ENCODE measurements at regions not wholly inside any gene's neighbourhood (a gene's known extent, or its start where the extent isn't known, plus 50 kb on each side); places are given as distances from the start of the nearest gene placed in this dataset.

- Mint-ChIP-seq H3K4me3 (no peak overlapping the region), H3K36me3 (no peaks in the 10 kb centered on the region), H3K4me1 (no peaks in the 10 kb centered on the region), H3K9me3 (no peaks in the 10 kb centered on the region), H3K27me3 (ENCODE audit: low read depth) (peaks cover 16% of the 10 kb centered on the region), H3K27ac (no peak overlapping the region)
- no peak for DNase-seq (ENCODE audit: low spot score in 2 of 2, unreplicated experiment in 2 of 2)
- no peak for TF ChIP-seq CTCF (IDR thresholded peaks at IDR 0.05; ENCODE audit: unreplicated experiment)
These were observed 120.1 kb upstream of the SLC25A36 start for GRCh38 chr3:140821493-140821892.

- Mint-ChIP-seq H3K27me3 (ENCODE audit: low read depth) (peaks cover 16% of the 10 kb centered on the region), H3K27ac (no peak overlapping the region), H3K4me1 (no peaks in the 10 kb centered on the region), H3K36me3 (no peaks in the 10 kb centered on the region), H3K4me3 (no peak overlapping the region), H3K9me3 (no peaks in the 10 kb centered on the region)
- TF ChIP-seq CTCF (IDR thresholded peaks at IDR 0.05; ENCODE audit: unreplicated experiment): no peak
- DNase-seq (ENCODE audit: low spot score in 2 of 2, unreplicated experiment in 2 of 2): no peak
These were observed 119.1 kb upstream of the SLC25A36 start for GRCh38 chr3:140822401-140823047.

- no peak overlapping the region for H3K27ac Mint-ChIP-seq
- no peaks in the 10 kb centered on the region for H3K9me3 Mint-ChIP-seq
- no peak overlapping the region for H3K4me3 Mint-ChIP-seq
- DNase-seq (ENCODE audit: low spot score in 2 of 2, unreplicated experiment in 2 of 2): no peak
- H3K4me1 Mint-ChIP-seq: no peaks in the 10 kb centered on the region
- no peaks in the 10 kb centered on the region for H3K36me3 Mint-ChIP-seq
- TF ChIP-seq CTCF (IDR thresholded peaks at IDR 0.05; ENCODE audit: unreplicated experiment): no peak
- peaks cover 16% of the 10 kb centered on the region for H3K27me3 Mint-ChIP-seq (ENCODE audit: low read depth)
These were observed 118.5 kb upstream of the SLC25A36 start for GRCh38 chr3:140823106-140823505.

GRCh38 chr3:140827894-140828293, 113.7 kb upstream of the SLC25A36 start:
- no peaks in the 10 kb centered on the region for H3K9me3 Mint-ChIP-seq
- H3K27ac Mint-ChIP-seq: no peak overlapping the region
- no peak overlapping the region for H3K4me3 Mint-ChIP-seq
- H3K27me3 Mint-ChIP-seq (ENCODE audit: low read depth): peaks cover 2% of the 10 kb centered on the region
- H3K36me3 Mint-ChIP-seq: no peaks in the 10 kb centered on the region
- no peaks in the 10 kb centered on the region for H3K4me1 Mint-ChIP-seq
- no peak for DNase-seq (ENCODE audit: low spot score in 2 of 2, unreplicated experiment in 2 of 2)
- TF ChIP-seq CTCF (IDR thresholded peaks at IDR 0.05; ENCODE audit: unreplicated experiment): no peak

- H3K9me3 Mint-ChIP-seq: no peaks in the 10 kb centered on the region
- H3K4me1 Mint-ChIP-seq: no peaks in the 10 kb centered on the region
- no peak overlapping the region for H3K27ac Mint-ChIP-seq
- H3K36me3 Mint-ChIP-seq: no peaks in the 10 kb centered on the region
- no peak overlapping the region for H3K4me3 Mint-ChIP-seq
- no peak for TF ChIP-seq CTCF (IDR thresholded peaks at IDR 0.05; ENCODE audit: unreplicated experiment)
- H3K27me3 Mint-ChIP-seq (ENCODE audit: low read depth): peaks cover 3% of the 10 kb centered on the region
- no peak for DNase-seq (ENCODE audit: low spot score in 2 of 2, unreplicated experiment in 2 of 2)
These were observed 113.1 kb upstream of the SLC25A36 start for GRCh38 chr3:140828585-140828984.

- Mint-ChIP-seq H3K27me3 (ENCODE audit: low read depth) (peaks cover 10% of the 10 kb centered on the region), H3K27ac (no peak overlapping the region), H3K4me1 (no peaks in the 10 kb centered on the region), H3K36me3 (no peaks in the 10 kb centered on the region), H3K4me3 (no peak overlapping the region), H3K9me3 (peaks cover 3% of the 10 kb centered on the region)
- DNase-seq (ENCODE audit: low spot score in 2 of 2, unreplicated experiment in 2 of 2): no peak
- no peak for TF ChIP-seq CTCF (IDR thresholded peaks at IDR 0.05; ENCODE audit: unreplicated experiment)
These were observed 111.8 kb upstream of the SLC25A36 start for GRCh38 chr3:140829796-140830195.

All from mesothelial cell of epicardium (in vitro differentiated cells).